H1 (cell line): ENCODE measurements at regions not wholly inside any gene's neighbourhood (a gene's known extent, or its start where the extent isn't known, plus 50 kb on each side); places are given as distances from the start of the nearest gene placed in this dataset.
A peak's percentile ranks its signal among the peaks of the same experiment; 100 is the strongest.

Source experiments
- CTCF ChIA-PET: fragments of 300-600 bp; sonication (Branson Sonifier 250); formaldehyde crosslinking; loops from one replicate; lab custom pipeline; 2021; ENCODE audit not compliant: partially characterized antibody; lab: Charles Lee
- POLR2A ChIA-PET: fragments of 300-600 bp; sonication (Branson Sonifier 250); formaldehyde crosslinking; loops from one replicate; lab custom pipeline; 2021; ENCODE audit warnings: inconsistent platforms; ENCODE audit not compliant: partially characterized antibody; lab: Charles Lee
- DNase-seq, 2 experiments: peaks; one replicate each; pipeline versions ENCODE4 v3.0.0 to v3.0.0-alpha.2; 2010 to 2022; ENCODE audit warnings: low spot score in 2 of 2, low read depth in 1 of 2, mixed read lengths in 1 of 2
- FAIRE-seq: peaks from 2 replicates; lab custom pipeline; 2011; peaks lifted over from hg19 to GRCh38; lab: Jason Lieb, UNC
- H2AFZ ChIP-seq: 2 replicates; pipeline ENCODE4 v1.8.1; 2012; ENCODE audit warnings: low read length, inconsistent platforms
- H2AK5ac ChIP-seq: 2 replicates; pipeline ENCODE4 v1.6.1; 2013; ENCODE audit warnings: low read depth, low read length
- H2BK120ac ChIP-seq: replicated peaks from 2 replicates; pipeline ENCODE3; 2013; ENCODE audit warnings: low read depth, low read length, inconsistent platforms
- H2BK12ac ChIP-seq: 2 replicates; pipeline ENCODE4 v1.6.1; 2013; ENCODE audit warnings: low read depth, low read length
- H2BK15ac ChIP-seq: 2 replicates; pipeline ENCODE4 v1.6.1; 2013; ENCODE audit warnings: low read length
- H2BK20ac ChIP-seq: 2 replicates; pipeline ENCODE4 v1.6.1; 2013; ENCODE audit warnings: low read length
- H2BK5ac ChIP-seq: 2 replicates; pipeline ENCODE4 v1.6.1; 2013; ENCODE audit warnings: low read depth, low read length
- H3K14ac ChIP-seq: 2 replicates; pipeline ENCODE4 v1.6.1; 2013; ENCODE audit warnings: inconsistent platforms; ENCODE audit not compliant: insufficient read length
- H3K18ac ChIP-seq: 2 replicates; pipeline ENCODE4 v1.6.1; 2013; ENCODE audit warnings: low read length; ENCODE audit errors: extremely low read depth
- H3K23ac ChIP-seq: 2 replicates; pipeline ENCODE4 v1.6.1; 2013; ENCODE audit warnings: inconsistent platforms; ENCODE audit not compliant: insufficient read length
- H3K23me2 ChIP-seq: 2 replicates; pipeline ENCODE4 v1.6.1; 2013; ENCODE audit warnings: low read depth, low read length
- H3K27ac ChIP-seq: 2 replicates; pipeline ENCODE4 v1.6.1; 2011; ENCODE audit warnings: low read depth, low read length, inconsistent platforms
- H3K27me3 ChIP-seq, 4 experiments: replicated peaks in 1 of 4; 1 replicate in 1 of 4; 2 replicates in 3 of 4; pipeline versions ENCODE4 v1.6.1 to v1.8.1; 2011 to 2013; ENCODE audit warnings: low read length in 3 of 4, mild to moderate bottlenecking in 3 of 4, inconsistent platforms in 2 of 4, mixed read lengths in 2 of 4, moderate library complexity in 1 of 4; ENCODE audit not compliant: control insufficient read depth in 3 of 4, insufficient read depth in 3 of 4; ENCODE audit errors: extremely low read depth in 1 of 4
- H3K36me3 ChIP-seq, 4 experiments: 2 replicates each; pipeline versions ENCODE4 v1.6.1 to v1.8.1; 2011 to 2013; ENCODE audit warnings: mild to moderate bottlenecking in 4 of 4, low read length in 3 of 4, moderate library complexity in 2 of 4, control low read depth in 1 of 4, inconsistent platforms in 1 of 4; ENCODE audit not compliant: insufficient read depth in 4 of 4, control insufficient read depth in 2 of 4
- H3K4ac ChIP-seq: replicated peaks from 2 replicates; pipeline ENCODE3; 2013; ENCODE audit warnings: low read length, low read depth, mixed read lengths, inconsistent platforms; ENCODE audit not compliant: insufficient read length
- H3K4me1 ChIP-seq, 4 experiments: replicated peaks in 1 of 4; 1 replicate in 1 of 4; 2 replicates in 3 of 4; pipeline versions ENCODE4 v1.6.1 to v1.8.1; 2011 to 2013; ENCODE audit warnings: low read length in 3 of 4, inconsistent platforms in 2 of 4, mixed read lengths in 1 of 4; ENCODE audit not compliant: insufficient read depth in 4 of 4, control insufficient read depth in 3 of 4
- H3K4me2 ChIP-seq, 2 experiments: 2 replicates each; pipeline versions ENCODE4 v1.6.1 to v1.8.1; 2011 to 2013; ENCODE audit warnings: low read depth in 2 of 2, low read length in 2 of 2, control low read depth in 1 of 2, inconsistent platforms in 1 of 2, mild to moderate bottlenecking in 1 of 2; ENCODE audit not compliant: insufficient read depth in 1 of 2
- H3K4me3 ChIP-seq, 4 experiments: fragments of 200-600, 300-600 bp in 1 of 4; sonication (generic), shearing (Covaris generic), sonication (Bioruptor Twin) in 1 of 4; 2 replicates each; pipeline versions ENCODE4 v1.5.1 to v1.8.1; 2011 to 2016; ENCODE audit warnings: low read length in 4 of 4, low read depth in 3 of 4, control low read depth in 2 of 4, inconsistent platforms in 2 of 4, mild to moderate bottlenecking in 2 of 4, mixed read lengths in 1 of 4, moderate library complexity in 1 of 4; ENCODE audit not compliant: insufficient read depth in 2 of 4; ENCODE audit errors: extremely low read depth in 1 of 4
- H3K56ac ChIP-seq: replicated peaks from 2 replicates; pipeline ENCODE3; 2013; ENCODE audit warnings: low read depth, mild to moderate bottlenecking, mixed read lengths, low read length, inconsistent platforms; ENCODE audit not compliant: insufficient read length
- H3K79me1 ChIP-seq: 2 replicates; pipeline ENCODE4 v1.6.1; 2013; ENCODE audit warnings: low read depth, low read length, control low read depth
- H3K79me2 ChIP-seq, 2 experiments: 2 replicates each; pipeline versions ENCODE4 v1.6.1 to v1.8.1; 2012 to 2013; ENCODE audit warnings: low read length in 2 of 2, mild to moderate bottlenecking in 2 of 2, inconsistent platforms in 1 of 2; ENCODE audit not compliant: insufficient read depth in 2 of 2, control insufficient read depth in 1 of 2
- H3K9ac ChIP-seq, 4 experiments: replicated peaks in 1 of 4; 1 replicate in 1 of 4; 2 replicates in 3 of 4; pipeline versions ENCODE4 v1.6.1 to v1.8.1; 2011 to 2013; ENCODE audit warnings: low read depth in 3 of 4, low read length in 3 of 4, control low read depth in 2 of 4, mild to moderate bottlenecking in 2 of 4, moderate library complexity in 2 of 4, inconsistent platforms in 1 of 4; ENCODE audit errors: extremely low read depth in 1 of 4
- H3K9me3 ChIP-seq, 2 experiments: 2 replicates each; pipeline versions ENCODE4 v1.6.1 to v1.8.1; 2012 to 2013; ENCODE audit warnings: mild to moderate bottlenecking in 2 of 2, moderate library complexity in 2 of 2, control low read depth in 1 of 2, inconsistent platforms in 1 of 2, low read depth in 1 of 2, low read length in 1 of 2, mixed read lengths in 1 of 2; ENCODE audit not compliant: insufficient read depth in 2 of 2
- H4K20me1 ChIP-seq, 2 experiments: replicated peaks in 1 of 2; 2 replicates each; pipeline versions ENCODE3 to v1.8.1; 2011 to 2013; ENCODE audit warnings: inconsistent platforms in 2 of 2, low read length in 2 of 2, mild to moderate bottlenecking in 1 of 2; ENCODE audit not compliant: insufficient read depth in 2 of 2, control insufficient read depth in 1 of 2
- H4K5ac ChIP-seq: 2 replicates; pipeline ENCODE4 v1.6.1; 2013; ENCODE audit warnings: low read length, low read depth, mixed read lengths, inconsistent platforms; ENCODE audit not compliant: insufficient read length
- H4K8ac ChIP-seq: 2 replicates; pipeline ENCODE4 v1.8.0; 2013; ENCODE audit warnings: mild to moderate bottlenecking, moderate library complexity, low read length, inconsistent platforms; ENCODE audit not compliant: insufficient read depth; ENCODE audit errors: extremely low read depth
- H4K91ac ChIP-seq: replicated peaks from 2 replicates; pipeline ENCODE3; 2013; ENCODE audit warnings: low read length, mixed read lengths, inconsistent platforms; ENCODE audit not compliant: insufficient read length
- EZH2 ChIP-seq: fragments of 200-600 bp; sonication (generic); IDR thresholded peaks from 2 replicates; pipeline ENCODE4 v1.7.1; 2012; ENCODE audit warnings: low read depth, mild to moderate bottlenecking, moderate library complexity, low read length, inconsistent platforms; ENCODE audit not compliant: severe bottlenecking
- KDM1A ChIP-seq: fragments of 200-600, 300-600 bp; sonication (generic); IDR thresholded peaks from 2 replicates; pipeline ENCODE4 v1.7.1; 2016; ENCODE audit warnings: mild to moderate bottlenecking, low read length, borderline replicate concordance
- WGBS, 2 experiments: shearing (Covaris generic) in 1 of 2; methylation state at CpG; one replicate each; pipeline versions ENCODE4 v1.1.6 to v1.1.7; 2013 to 2015; ENCODE audit warnings: low lambda C conversion rate in 2 of 2, mixed read lengths in 2 of 2, inconsistent platforms in 1 of 2, low coverage in 1 of 2, missing lambda C conversion rate in 1 of 2; ENCODE audit not compliant: insufficient replicate concordance in 2 of 2, insufficient coverage in 1 of 2, insufficient read length in 1 of 2; ENCODE audit errors: extremely low coverage in 1 of 2, missing lambda C conversion rate in 1 of 2; 5-methylcytosine and 5-hydroxymethylcytosine counted together

DNA sequence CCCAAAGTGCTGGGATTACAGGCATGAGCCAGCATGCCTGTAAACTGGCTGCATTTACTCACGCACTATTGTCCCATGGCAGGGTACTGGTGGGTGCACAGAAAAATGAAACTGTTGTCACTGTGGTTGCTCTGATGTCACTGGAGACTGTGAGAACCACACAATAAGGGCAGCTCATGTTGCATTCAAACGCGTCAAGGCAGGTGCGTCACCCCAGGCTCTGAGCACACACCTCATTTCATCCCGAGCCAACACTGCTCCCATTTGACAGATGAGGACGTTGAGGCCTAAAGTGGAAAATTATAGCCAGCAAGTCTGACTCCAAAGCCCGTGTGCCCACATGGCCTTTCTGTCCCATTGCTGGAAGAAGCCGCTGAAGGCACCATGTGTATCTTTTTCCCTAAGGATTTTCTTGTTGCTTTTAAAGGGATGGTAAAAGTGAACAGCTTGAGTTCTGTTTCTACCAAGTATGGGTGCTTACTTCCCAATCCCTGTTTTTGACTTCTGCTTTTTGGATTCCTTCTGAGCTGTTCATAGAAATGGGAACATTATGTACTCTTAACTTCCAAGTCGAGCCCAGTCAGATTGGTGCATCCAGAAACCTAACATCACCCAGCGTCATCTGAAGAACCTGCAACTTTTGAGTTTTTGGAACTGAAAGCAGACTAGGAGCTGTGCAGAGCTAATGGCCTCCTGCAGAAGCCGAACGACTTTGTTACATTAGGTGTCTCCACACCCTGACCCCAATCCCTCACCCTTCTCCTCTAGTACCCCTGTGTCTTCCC lies 60.1 kb upstream of the CARD11 start:
- Histone ChIP-seq H3K56ac (no peak overlapping the region), H3K36me3 (no peaks in the 10 kb centered on the region), H4K5ac (no peak overlapping the region), H4K8ac (no peak overlapping the region), H3K4me2 (no peak overlapping the region), H3K27me3 (no peaks in the 10 kb centered on the region; a peak in 1 of 7 replicates), H3K23me2 (no peaks in the 10 kb centered on the region), H2BK5ac (no peak overlapping the region), H2BK15ac (no peak overlapping the region; the same call in 1 of the 2 replicates), H3K18ac (no peak overlapping the region), H2BK120ac (no peak overlapping the region), H2BK20ac (no peak overlapping the region), H3K23ac (no peak overlapping the region), H3K4me3 (no peak overlapping the region), H3K9me3 (no peaks in the 10 kb centered on the region; a peak in 1 of 4 replicates), H3K9ac (no peak overlapping the region), H2BK12ac (no peak overlapping the region), H4K20me1 (no peaks in the 10 kb centered on the region), H2AFZ (no peak overlapping the region), H3K27ac (no peak overlapping the region), H4K91ac (no peak overlapping the region), H3K14ac (no peak overlapping the region), H3K4ac (no peak overlapping the region), H3K79me1 (no peaks in the 10 kb centered on the region), H2AK5ac (no peak overlapping the region), H3K4me1 (no peaks in the 10 kb centered on the region), H3K79me2 (no peaks in the 10 kb centered on the region)
- ChIA-PET POLR2A (interaction anchor here (1.1 kb wide), 1 partner anchor 14 kb away, joined by 3 read pairs; no protein-coding TSS in a partner anchor), CTCF (interaction anchor here (1.7 kb wide), 1 partner anchor 14 kb away, joined by 7 read pairs; no protein-coding TSS in a partner anchor)
- FAIRE-seq (no peak), DNase-seq (no peak)
- 94% methylated on average over 12 of the region's 12 CpGs; no CpG with 5 or more reads in 1 of the 2 experiments for WGBS, 2 experiments
- TF ChIP-seq KDM1A (peak; percentile 78; the same call in 1 of the 2 replicates), EZH2 (no peak)
